Tibial nerve (tissue), 4 donors: ENCODE measurements at regions not wholly inside any gene's neighbourhood (a gene's known extent, or its start where the extent isn't known, plus 50 kb on each side); places are given as distances from the start of the nearest gene placed in this dataset.

ENCODE experiments used
- DNase-seq, 2 donors: peaks; one replicate each; pipeline ENCODE4 v3.0.0-alpha.2; 2019; ENCODE audit warnings: low spot score in 2 of 2
- H3K27ac ChIP-seq, 4 donors: fragments of 200-600 bp; sonication (generic) in 3 of 4; one replicate each; pipeline ENCODE4 v1.5.1; 2017 to 2019; ENCODE audit warnings: mild to moderate bottlenecking in 1 of 4
- H3K27me3 ChIP-seq, 2 donors: fragments of 200-600 bp; sonication (generic) in 1 of 2; one replicate each; pipeline versions ENCODE4 v1.5.1 to v1.6.0; 2017 to 2019
- H3K36me3 ChIP-seq, 3 donors: fragments of 200-600 bp; sonication (generic); one replicate each; pipeline ENCODE4 v1.5.1; 2018 to 2019
- H3K4me1 ChIP-seq, 4 donors: fragments of 200-600 bp; sonication (generic) in 3 of 4; one replicate each; pipeline ENCODE4 v1.5.1; 2017 to 2019
- H3K4me3 ChIP-seq, 4 donors: fragments of 200-600 bp; sonication (generic) in 3 of 4; one replicate each; pipeline ENCODE4 v1.5.1; 2017 to 2019; ENCODE audit warnings: mild to moderate bottlenecking in 1 of 4, moderate library complexity in 1 of 4
- H3K9me3 ChIP-seq, 4 donors: fragments of 200-600 bp; sonication (generic) in 3 of 4; one replicate each; pipeline ENCODE4 v1.5.1; 2017 to 2019
- CTCF ChIP-seq, 5 experiments: fragments of 200-600 bp in 3 of 5; fragments of 450-650 bp in 2 of 5; sonication (generic) in 3 of 5; IDR thresholded peaks; one replicate each; pipeline ENCODE4 v1.5.1; 2016 to 2019; ENCODE audit warnings: antibody characterized with exemption in 5 of 5, mild to moderate bottlenecking in 3 of 5, moderate library complexity in 2 of 5
- EP300 ChIP-seq, 2 donors: sonication (generic); formaldehyde crosslinking; IDR thresholded peaks; one replicate each; pipeline ENCODE4 v1.6.1; 2017; ENCODE audit warnings: antibody characterized with exemption in 2 of 2, mild to moderate bottlenecking in 1 of 2
- POLR2A ChIP-seq, 2 donors: fragments of 450-650 bp; IDR thresholded peaks; one replicate each; pipeline ENCODE4 v1.6.1; 2017; ENCODE audit warnings: antibody characterized with exemption in 2 of 2, mild to moderate bottlenecking in 2 of 2, moderate library complexity in 2 of 2
- WGBS, 2 donors: methylation state at CpG; one replicate each; pipeline ENCODE4 v1.1.5; 2018; 5-methylcytosine and 5-hydroxymethylcytosine counted together

DNA sequence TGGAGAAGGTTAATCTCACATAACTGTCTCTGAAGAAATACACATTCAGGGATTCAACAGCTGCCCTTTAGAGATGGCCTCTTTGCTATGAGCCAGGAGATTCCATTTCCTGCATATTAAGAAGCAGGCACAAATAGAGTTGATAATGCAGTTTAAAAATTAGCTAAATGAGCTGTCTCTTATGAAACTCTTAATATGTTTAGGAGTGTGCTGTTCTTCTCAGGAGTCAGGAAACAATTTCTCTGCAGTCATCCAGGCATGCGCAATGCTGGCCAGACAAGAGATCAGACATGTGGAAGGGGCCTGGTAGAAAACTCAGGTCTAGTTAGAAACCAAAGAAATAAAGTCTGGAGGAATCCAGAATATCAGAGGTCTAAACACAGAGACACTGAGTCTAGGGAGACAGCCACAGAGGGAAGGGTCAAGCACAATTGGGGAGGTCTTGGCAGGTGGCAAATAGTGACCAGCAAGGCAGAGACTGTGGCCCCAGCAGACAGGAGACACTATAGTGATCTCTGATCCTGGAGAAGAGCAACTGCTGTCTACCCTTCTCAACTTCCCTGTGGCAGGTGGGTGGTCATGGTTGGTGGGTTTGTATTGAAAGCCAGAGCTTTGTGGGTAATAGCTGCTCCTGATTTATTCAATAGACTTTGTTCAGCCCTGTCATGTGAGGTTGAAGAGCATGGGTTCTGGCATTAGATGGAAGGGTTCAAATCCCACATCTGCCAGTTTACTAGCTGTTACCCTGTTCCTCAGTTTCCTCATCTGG lies 185.8 kb upstream of the RMST start:
- 88 to 100% methylated on average over 1 of the region's 1 CpG for WGBS, 2 donors
- H3K27me3 ChIP-seq, result no peaks in the 10 kb centered on the region
- no peaks in the 10 kb centered on the region for H3K36me3 ChIP-seq
- H3K27ac ChIP-seq, result peak overlapping the region in 2 of 4 donors; percentile 62 to 70
- H3K4me3 ChIP-seq, result no peak overlapping the region
- TF ChIP-seq CTCF (IDR thresholded peaks at IDR 0.05) (no peak), POLR2A (IDR thresholded peaks at IDR 0.05) (no peak), EP300 (IDR thresholded peaks at IDR 0.05) (no peak)
- H3K4me1 ChIP-seq, result peaks cover 0 to 14% (median 5%) of the 10 kb centered on the region in 4 donors
- peaks cover 0 to 3% (median 0%) of the 10 kb centered on the region in 4 donors for H3K9me3 ChIP-seq
- DNase-seq, result no peak

DNA sequence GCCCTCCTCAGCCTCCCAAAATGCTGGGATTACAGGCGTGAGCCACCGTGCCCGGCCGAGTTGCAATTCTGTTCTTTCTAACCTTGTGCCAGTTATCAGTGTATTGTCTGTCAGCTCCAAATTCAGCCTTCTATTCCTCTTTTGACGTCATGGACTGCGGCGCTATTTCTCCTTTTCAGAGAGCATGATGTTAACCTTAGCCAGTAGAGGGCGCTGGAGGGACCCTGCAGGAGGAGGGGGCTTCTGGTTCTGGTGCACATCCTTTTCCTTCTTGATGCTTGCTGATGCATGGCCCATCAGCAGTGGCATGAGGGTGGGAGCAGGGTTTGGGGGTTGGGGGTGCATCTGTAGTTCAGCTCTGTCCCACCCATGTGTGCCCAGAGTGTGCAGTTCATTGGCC lies 179.3 kb upstream of the RMST start:
- H3K4me3 ChIP-seq, result no peak overlapping the region
- H3K9me3 ChIP-seq, result no peaks in the 10 kb centered on the region
- no peaks in the 10 kb centered on the region for H3K4me1 ChIP-seq
- 83 to 87% methylated on average over 8 of the region's 8 CpGs for WGBS, 2 donors
- H3K36me3 ChIP-seq, result no peaks in the 10 kb centered on the region
- H3K27ac ChIP-seq, result no peak overlapping the region
- no peaks in the 10 kb centered on the region for H3K27me3 ChIP-seq
- no peak for DNase-seq
- TF ChIP-seq EP300 (IDR thresholded peaks at IDR 0.05) (no peak), CTCF (IDR thresholded peaks at IDR 0.05) (no peak), POLR2A (IDR thresholded peaks at IDR 0.05) (no peak)

- Histone ChIP-seq H3K27ac (no peak overlapping the region), H3K4me3 (no peak overlapping the region), H3K4me1 (no peaks in the 10 kb centered on the region), H3K36me3 (no peaks in the 10 kb centered on the region), H3K27me3 (no peaks in the 10 kb centered on the region), H3K9me3 (no peaks in the 10 kb centered on the region)
- DNase-seq, result no peak
- WGBS, 2 donors, result 69 to 76% methylated on average over 3 of the region's 3 CpGs
- TF ChIP-seq POLR2A (IDR thresholded peaks at IDR 0.05), result no peak
- TF ChIP-seq CTCF (IDR thresholded peaks at IDR 0.05), result no peak
- no peak for TF ChIP-seq EP300 (IDR thresholded peaks at IDR 0.05)
These were observed 174.1 kb upstream of the RMST start for GRCh38 chr12:97288531-97288930.

DNA sequence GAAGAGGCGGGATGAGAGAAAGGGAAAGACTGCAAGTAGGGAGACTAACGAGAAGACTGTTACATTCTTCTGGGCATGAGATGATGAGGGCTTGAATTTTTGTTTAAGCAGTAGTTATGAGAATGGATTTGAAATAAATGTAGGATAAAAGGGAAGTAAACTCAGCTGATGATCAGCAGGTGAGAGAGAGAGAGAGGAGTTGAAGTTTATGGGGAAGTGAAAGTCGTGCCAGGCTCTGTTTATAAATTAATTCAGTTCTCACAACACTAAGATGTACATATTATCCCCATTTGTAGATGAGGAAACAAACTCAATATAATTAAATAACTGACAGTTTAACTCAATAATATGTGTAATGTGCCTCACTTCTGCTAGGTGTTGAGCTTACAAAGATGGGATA lies 170.0 kb upstream of the RMST start:
- DNase-seq, result no peak

More for the DNA sequence above, 170.0 kb upstream of the RMST start:
- no peaks in the 10 kb centered on the region for H3K4me1 ChIP-seq
- H3K4me3 ChIP-seq, result no peak overlapping the region
- H3K27ac ChIP-seq, result no peak overlapping the region
- 73 to 77% methylated on average over 3 of the region's 3 CpGs for WGBS, 2 donors
- TF ChIP-seq EP300 (IDR thresholded peaks at IDR 0.05), result no peak
- no peak for TF ChIP-seq POLR2A (IDR thresholded peaks at IDR 0.05)
- no peak for TF ChIP-seq CTCF (IDR thresholded peaks at IDR 0.05)
- H3K27me3 ChIP-seq, result no peaks in the 10 kb centered on the region
- H3K36me3 ChIP-seq, result no peaks in the 10 kb centered on the region
- no peaks in the 10 kb centered on the region for H3K9me3 ChIP-seq
